Stomach (tissue), 8 donors: ENCODE measurements at regions not wholly inside any gene's neighbourhood (a gene's known extent, or its start where the extent isn't known, plus 50 kb on each side); places are given as distances from the start of the nearest gene placed in this dataset.

Source experiments
- DNase-seq, 2 donors: peaks; one replicate each; pipeline versions ENCODE4 v3.0.0 to v3.0.0-alpha.2; 2013 to 2019
- H3K27ac ChIP-seq, 5 donors: fragments of 200-600 bp in 4 of 5; sonication (generic) in 4 of 5; one replicate each; pipeline ENCODE4 v1.5.1; 2013 to 2019; ENCODE audit warnings: mild to moderate bottlenecking in 1 of 5, moderate library complexity in 1 of 5
- H3K27me3 ChIP-seq, 3 donors: fragments of 200-600 bp; sonication (generic); one replicate each; pipeline ENCODE4 v1.5.1; 2017 to 2019; ENCODE audit warnings: mixed run types in 1 of 3
- H3K36me3 ChIP-seq, 4 donors: fragments of 200-600 bp; sonication (generic); 1 replicate in 3 of 4; 2 replicates in 1 of 4; pipeline ENCODE4 v1.5.1; 2016 to 2019
- H3K4me1 ChIP-seq, 4 donors: fragments of 200-600 bp; sonication (generic); one replicate each; pipeline ENCODE4 v1.5.1; 2016 to 2019
- H3K4me3 ChIP-seq, 4 donors: fragments of 200-600 bp; sonication (generic) in 3 of 4; one replicate each; pipeline ENCODE4 v1.5.1; 2016 to 2019; ENCODE audit warnings: mild to moderate bottlenecking in 1 of 4
- H3K9me3 ChIP-seq, 4 donors: fragments of 200-600 bp; sonication (generic); one replicate each; pipeline ENCODE4 v1.5.1; 2016 to 2019
- EP300 ChIP-seq: sonication (generic); formaldehyde crosslinking; IDR thresholded peaks from one replicate; pipeline ENCODE4 v1.6.1; 2017; ENCODE audit warnings: antibody characterized with exemption
- POLR2A ChIP-seq, 4 donors: fragments of 450-650 bp; IDR thresholded peaks; one replicate each; pipeline ENCODE4 v1.6.1; 2016; ENCODE audit warnings: antibody characterized with exemption in 4 of 4, control low read depth in 2 of 4, mild to moderate bottlenecking in 1 of 4, moderate library complexity in 1 of 4
- POLR2AphosphoS5 ChIP-seq, 3 donors: sonication (generic); formaldehyde crosslinking; IDR thresholded peaks; one replicate each; pipeline ENCODE4 v1.6.1; 2016; ENCODE audit warnings: antibody characterized with exemption in 3 of 3
- WGBS, 5 donors: extraction: QIAGEN DNeasy Blood & Tissue Kit in 3 of 5; methylation state at CpG; one replicate each; pipeline versions ENCODE4 v1.1.5 to v1.1.7; 2013 to 2018; 5-methylcytosine and 5-hydroxymethylcytosine counted together
- intact Hi-C: fragments of 100-400 bp; cut with DNase I; formaldehyde crosslinking; loops from one replicate; pipeline ENCODE4 v1.15.1; 2023; ENCODE audit warnings: low total_unique reads
- TF ChIP-seq, protein P1 (sequence below), 7 experiments: fragments of 450-650 bp in 4 of 7; fragments of 200-600 bp in 3 of 7; sonication (generic) in 3 of 7; IDR thresholded peaks; one replicate each; pipeline ENCODE4 v1.5.1; 2016 to 2019; ENCODE audit warnings: antibody characterized with exemption in 7 of 7, control low read depth in 2 of 7, mild to moderate bottlenecking in 1 of 7
- donor health status: healthy with polysubstance abuse.
- donor health status: Bipolar disorder and iron deficiency.
- donor health status: healthy.

DNA sequence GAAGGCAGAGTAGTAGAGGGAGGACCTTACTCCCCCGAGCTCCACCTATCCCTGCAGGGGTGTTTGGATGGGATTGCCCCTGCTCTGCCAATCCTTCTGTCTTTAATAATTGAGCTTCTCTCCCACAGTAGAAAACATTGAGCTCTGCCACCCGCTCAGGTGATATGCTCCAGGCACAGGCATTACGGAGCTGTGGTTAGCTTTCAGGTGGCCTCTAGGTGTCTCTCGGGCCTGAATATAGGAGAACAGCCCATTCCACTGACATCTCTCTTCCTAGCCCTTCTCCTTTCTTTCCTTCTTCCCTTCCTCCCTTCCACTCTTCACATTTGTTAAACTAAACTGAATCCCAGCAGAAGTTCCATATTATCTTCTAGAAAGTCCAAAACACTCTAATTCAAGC is 203.4 kb downstream of the SYK start:
- Histone ChIP-seq H3K4me1 (no peaks in the 10 kb centered on the region), H3K4me3 (no peak overlapping the region), H3K27ac (no peak overlapping the region), H3K36me3 (no peaks in the 10 kb centered on the region), H3K27me3 (no peaks in the 10 kb centered on the region), H3K9me3 (no peaks in the 10 kb centered on the region)
- 56 to 81% (median 71%) methylated on average over 4 of the region's 4 CpGs for WGBS, 5 donors
- intact Hi-C loops, result no loop called here
- TF ChIP-seq, protein P1, sequence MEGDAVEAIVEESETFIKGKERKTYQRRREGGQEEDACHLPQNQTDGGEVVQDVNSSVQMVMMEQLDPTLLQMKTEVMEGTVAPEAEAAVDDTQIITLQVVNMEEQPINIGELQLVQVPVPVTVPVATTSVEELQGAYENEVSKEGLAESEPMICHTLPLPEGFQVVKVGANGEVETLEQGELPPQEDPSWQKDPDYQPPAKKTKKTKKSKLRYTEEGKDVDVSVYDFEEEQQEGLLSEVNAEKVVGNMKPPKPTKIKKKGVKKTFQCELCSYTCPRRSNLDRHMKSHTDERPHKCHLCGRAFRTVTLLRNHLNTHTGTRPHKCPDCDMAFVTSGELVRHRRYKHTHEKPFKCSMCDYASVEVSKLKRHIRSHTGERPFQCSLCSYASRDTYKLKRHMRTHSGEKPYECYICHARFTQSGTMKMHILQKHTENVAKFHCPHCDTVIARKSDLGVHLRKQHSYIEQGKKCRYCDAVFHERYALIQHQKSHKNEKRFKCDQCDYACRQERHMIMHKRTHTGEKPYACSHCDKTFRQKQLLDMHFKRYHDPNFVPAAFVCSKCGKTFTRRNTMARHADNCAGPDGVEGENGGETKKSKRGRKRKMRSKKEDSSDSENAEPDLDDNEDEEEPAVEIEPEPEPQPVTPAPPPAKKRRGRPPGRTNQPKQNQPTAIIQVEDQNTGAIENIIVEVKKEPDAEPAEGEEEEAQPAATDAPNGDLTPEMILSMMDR (IDR thresholded peaks at IDR 0.05), result no peak
- TF ChIP-seq POLR2A (IDR thresholded peaks at IDR 0.05), result no peak
- TF ChIP-seq EP300, result no peak
- TF ChIP-seq POLR2AphosphoS5 (IDR thresholded peaks at IDR 0.05), result no peak
- DNase-seq, result no peak

- TF ChIP-seq, protein P1 (IDR thresholded peaks at IDR 0.05), result no peak
- TF ChIP-seq EP300 (no peak), POLR2A (IDR thresholded peaks at IDR 0.05) (no peak), POLR2AphosphoS5 (IDR thresholded peaks at IDR 0.05) (no peak)
- no peaks in the 10 kb centered on the region for H3K9me3 ChIP-seq
- H3K36me3 ChIP-seq, result no peaks in the 10 kb centered on the region
- H3K4me3 ChIP-seq, result no peak overlapping the region
- intact Hi-C loops, result no loop called here
- H3K27me3 ChIP-seq, result no peaks in the 10 kb centered on the region
- no peaks in the 10 kb centered on the region for H3K4me1 ChIP-seq
- no peak overlapping the region for H3K27ac ChIP-seq
- WGBS, 5 donors, result 74 to 96% (median 88%) methylated on average over 3 of the region's 3 CpGs
- no peak for DNase-seq
These were observed 204.4 kb downstream of the SYK start for GRCh38 chr9:91006046-91006445.

- intact Hi-C loops, result no loop called here
- no peaks in the 10 kb centered on the region for H3K36me3 ChIP-seq
- WGBS, 5 donors, result 84 to 94% (median 91%) methylated on average over 3 of the region's 3 CpGs
- DNase-seq, result no peak
- TF ChIP-seq, protein P1 (IDR thresholded peaks at IDR 0.05), result no peak
- no peak for TF ChIP-seq EP300
- no peak for TF ChIP-seq POLR2AphosphoS5 (IDR thresholded peaks at IDR 0.05)
- TF ChIP-seq POLR2A (IDR thresholded peaks at IDR 0.05), result no peak
- no peaks in the 10 kb centered on the region for H3K27me3 ChIP-seq
- peaks cover 0 to 14% (median 9%) of the 10 kb centered on the region in 4 donors for H3K9me3 ChIP-seq
- H3K4me1 ChIP-seq, result no peaks in the 10 kb centered on the region
- H3K4me3 ChIP-seq, result no peak overlapping the region
- H3K27ac ChIP-seq, result no peak overlapping the region
These were observed 206.9 kb downstream of the SYK start for GRCh38 chr9:91008568-91008967.

- TF ChIP-seq POLR2AphosphoS5 (IDR thresholded peaks at IDR 0.05) (no peak), POLR2A (IDR thresholded peaks at IDR 0.05) (no peak), EP300 (no peak)
- TF ChIP-seq, protein P1 (IDR thresholded peaks at IDR 0.05), result no peak
- Histone ChIP-seq H3K27me3 (peaks cover 0 to 6% (median 0%) of the 10 kb centered on the region in 3 donors), H3K36me3 (no peaks in the 10 kb centered on the region), H3K27ac (no peak overlapping the region), H3K4me1 (no peaks in the 10 kb centered on the region), H3K9me3 (peaks cover 0 to 14% (median 10%) of the 10 kb centered on the region in 4 donors), H3K4me3 (no peak overlapping the region)
- WGBS, 5 donors, result 54 to 64% (median 55%) methylated on average over 3 of the region's 3 CpGs
- DNase-seq, result no peak
- intact Hi-C loops, result no loop called here
These were observed 210.3 kb downstream of the SYK start for GRCh38 chr9:91011891-91012290.
